ENCODE measurements at regions not wholly inside any gene's neighbourhood (a gene's known extent, or its start where the extent isn't known, plus 50 kb on each side); places are given as distances from the start of the nearest gene placed in this dataset.
"Not testable (repeated sequence)": the region's sequence is repeated elsewhere in the genome, so short reads cannot be mapped to it uniquely, and the experiment has no call there.

DNA sequence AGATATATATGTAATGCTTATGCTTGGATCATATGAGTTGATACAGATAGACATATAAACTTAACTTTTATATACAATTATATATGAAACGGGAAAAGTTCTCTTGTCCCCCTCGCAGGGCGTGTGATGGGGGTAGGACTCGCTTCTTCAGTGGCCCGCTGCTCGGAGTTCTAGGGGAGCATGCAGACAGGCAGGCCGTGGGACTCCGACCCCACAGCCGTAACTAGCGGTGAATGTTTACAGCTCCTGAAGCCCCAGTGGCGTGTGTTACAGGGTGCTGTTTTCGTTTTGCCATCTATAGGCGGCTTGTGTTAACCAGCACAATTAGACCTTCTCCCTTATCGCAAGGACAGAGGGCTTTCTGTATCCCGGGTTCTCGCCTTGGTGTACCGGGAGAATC, 1899.8 kb downstream of the PCDH9 start:
- H3K9me3 ChIP-seq (ENCODE audit: control insufficient read depth, low read length): no peaks in the 10 kb centered on the region
- no peak for DNase-seq
- H3K36me3 ChIP-seq (ENCODE audit: control insufficient read depth, insufficient read depth, low read length): no peaks in the 10 kb centered on the region
- H3K4me3 ChIP-seq (ENCODE audit: insufficient read depth, low read depth, low read length, poor library complexity, severe bottlenecking): no peak overlapping the region
- no peaks in the 10 kb centered on the region for H3K4me1 ChIP-seq (ENCODE audit: control insufficient read depth, insufficient read depth, low read length, poor library complexity, severe bottlenecking)
- H3K27ac ChIP-seq (ENCODE audit: insufficient read depth, low read length, poor library complexity, severe bottlenecking): no peak overlapping the region
- H3K27me3 ChIP-seq (replicated peaks; ENCODE audit: control insufficient read depth, insufficient read depth, low read length, poor library complexity, severe bottlenecking): no peaks in the 10 kb centered on the region

DNA sequence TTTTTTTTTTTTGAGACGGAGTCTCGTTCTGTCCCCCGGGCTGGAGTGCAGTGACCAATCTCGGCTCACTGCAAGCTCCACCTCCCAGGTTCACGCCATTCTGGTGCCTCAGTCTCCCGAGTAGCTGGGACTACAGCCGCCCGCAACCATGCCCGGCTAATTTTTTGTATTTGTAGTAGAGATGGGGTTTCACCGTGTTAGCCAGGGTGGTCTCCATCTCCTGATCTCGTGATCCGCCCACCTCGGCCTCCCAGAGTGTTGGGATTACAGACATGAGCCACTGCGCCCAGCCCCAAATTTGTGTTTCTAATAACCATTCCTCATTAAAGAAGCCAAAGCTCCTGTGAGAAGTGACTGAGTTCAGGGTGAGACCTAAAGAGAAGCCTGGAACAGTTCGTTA, 1906.9 kb downstream of the PCDH9 start:
- H3K27ac ChIP-seq (ENCODE audit: insufficient read depth, low read length, poor library complexity, severe bottlenecking); H3K27me3 ChIP-seq (replicated peaks; ENCODE audit: control insufficient read depth, insufficient read depth, low read length, poor library complexity, severe bottlenecking); H3K4me3 ChIP-seq (ENCODE audit: insufficient read depth, low read depth, low read length, poor library complexity, severe bottlenecking); H3K4me1 ChIP-seq (ENCODE audit: control insufficient read depth, insufficient read depth, low read length, poor library complexity, severe bottlenecking); H3K36me3 ChIP-seq (ENCODE audit: control insufficient read depth, insufficient read depth, low read length); H3K9me3 ChIP-seq (ENCODE audit: control insufficient read depth, low read length); DNase-seq: not testable (repeated sequence)

DNA sequence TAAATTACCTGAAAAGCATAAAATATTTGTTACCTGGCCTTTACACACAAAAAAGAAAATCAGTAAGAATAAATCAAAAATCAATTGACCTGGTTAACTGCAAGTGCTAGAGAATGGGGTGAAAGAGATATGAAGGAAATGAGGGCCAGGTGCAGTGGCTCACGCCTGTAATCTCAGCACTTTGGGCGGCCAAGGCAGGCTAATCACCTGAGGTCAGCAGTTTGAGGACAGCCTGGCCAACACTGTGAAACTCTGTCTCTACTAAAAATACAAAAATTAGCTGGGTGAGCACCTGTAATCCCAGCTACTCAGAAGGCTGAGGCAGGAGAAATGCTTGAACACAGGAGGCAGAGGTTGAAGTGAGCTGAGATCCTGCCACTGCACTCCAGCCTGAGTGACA, 1908.7 kb downstream of the PCDH9 start:
- H3K9me3 ChIP-seq (ENCODE audit: control insufficient read depth, low read length); H3K27me3 ChIP-seq (replicated peaks; ENCODE audit: control insufficient read depth, insufficient read depth, low read length, poor library complexity, severe bottlenecking); H3K27ac ChIP-seq (ENCODE audit: insufficient read depth, low read length, poor library complexity, severe bottlenecking); H3K4me1 ChIP-seq (ENCODE audit: control insufficient read depth, insufficient read depth, low read length, poor library complexity, severe bottlenecking); H3K36me3 ChIP-seq (ENCODE audit: control insufficient read depth, insufficient read depth, low read length); H3K4me3 ChIP-seq (ENCODE audit: insufficient read depth, low read depth, low read length, poor library complexity, severe bottlenecking); DNase-seq: not testable (repeated sequence)

DNA sequence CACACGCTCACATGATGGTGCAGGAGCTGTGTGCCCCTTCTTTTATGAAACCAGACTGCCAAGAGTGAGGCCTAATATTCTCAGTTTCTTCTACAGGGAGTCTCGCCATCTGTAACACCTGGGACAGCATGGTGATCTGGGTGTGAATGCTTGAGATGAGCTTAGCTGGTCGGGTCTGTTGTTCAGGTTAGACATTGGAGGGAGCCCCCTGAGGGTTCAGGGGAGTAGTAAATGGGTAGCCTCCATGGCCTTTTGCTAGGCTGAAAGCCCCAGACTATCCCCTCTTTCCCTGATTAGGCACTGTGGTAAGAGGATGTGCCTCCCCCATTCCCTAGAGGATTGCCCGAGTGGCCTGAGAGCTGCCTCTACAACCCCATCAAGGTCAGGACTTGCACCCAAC, 1916.1 kb downstream of the PCDH9 start:
- DNase-seq: no peak
- H3K4me3 ChIP-seq (ENCODE audit: insufficient read depth, low read depth, low read length, poor library complexity, severe bottlenecking): no peak overlapping the region
- no peaks in the 10 kb centered on the region for H3K4me1 ChIP-seq (ENCODE audit: control insufficient read depth, insufficient read depth, low read length, poor library complexity, severe bottlenecking)
- no peaks in the 10 kb centered on the region for H3K27me3 ChIP-seq (replicated peaks; ENCODE audit: control insufficient read depth, insufficient read depth, low read length, poor library complexity, severe bottlenecking)
- no peak overlapping the region for H3K27ac ChIP-seq (ENCODE audit: insufficient read depth, low read length, poor library complexity, severe bottlenecking)
- H3K36me3 ChIP-seq (ENCODE audit: control insufficient read depth, insufficient read depth, low read length): no peaks in the 10 kb centered on the region
- H3K9me3 ChIP-seq (ENCODE audit: control insufficient read depth, low read length): no peaks in the 10 kb centered on the region

DNA sequence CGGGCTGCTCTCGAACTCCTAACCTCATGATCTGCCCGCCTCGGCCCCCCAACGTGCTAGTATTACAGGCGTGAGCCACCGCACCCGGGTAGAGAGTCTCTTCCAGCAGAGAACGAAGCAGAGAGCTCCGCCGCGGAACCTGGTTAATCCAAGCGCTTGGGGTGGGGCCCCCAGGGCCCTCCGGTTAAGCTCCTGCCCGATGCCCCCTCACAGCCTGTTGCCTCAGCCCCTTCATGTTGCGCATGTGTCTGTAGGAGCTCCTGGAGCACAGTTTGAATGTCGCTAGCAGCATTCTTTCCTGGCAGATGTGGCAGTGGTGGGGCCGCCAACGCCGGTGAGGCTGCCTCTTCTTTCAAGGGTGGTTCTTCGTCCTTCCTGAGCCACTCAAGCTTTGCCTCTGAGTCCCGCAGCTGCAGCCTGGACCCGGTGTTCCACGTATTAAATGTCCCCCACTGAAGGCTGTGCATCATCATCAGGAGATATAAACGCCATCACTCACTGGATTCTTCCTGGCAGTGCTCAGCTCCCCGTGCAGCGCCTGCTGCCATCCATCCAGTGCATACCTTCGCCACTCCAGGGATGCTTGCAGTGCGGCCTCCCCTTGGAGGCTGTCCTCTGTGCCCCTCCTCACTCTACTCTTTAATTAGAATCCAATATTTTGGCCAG, 1919.3 kb downstream of the PCDH9 start:
- Histone ChIP-seq H3K4me3 (ENCODE audit: insufficient read depth, low read depth, low read length, poor library complexity, severe bottlenecking) (no peak overlapping the region), H3K4me1 (ENCODE audit: control insufficient read depth, insufficient read depth, low read length, poor library complexity, severe bottlenecking) (no peaks in the 10 kb centered on the region), H3K36me3 (ENCODE audit: control insufficient read depth, insufficient read depth, low read length) (no peaks in the 10 kb centered on the region), H3K9me3 (ENCODE audit: control insufficient read depth, low read length) (no peaks in the 10 kb centered on the region), H3K27ac (ENCODE audit: insufficient read depth, low read length, poor library complexity, severe bottlenecking) (no peak overlapping the region), H3K27me3 (replicated peaks; ENCODE audit: control insufficient read depth, insufficient read depth, low read length, poor library complexity, severe bottlenecking) (no peaks in the 10 kb centered on the region)
- DNase-seq: no peak

DNA sequence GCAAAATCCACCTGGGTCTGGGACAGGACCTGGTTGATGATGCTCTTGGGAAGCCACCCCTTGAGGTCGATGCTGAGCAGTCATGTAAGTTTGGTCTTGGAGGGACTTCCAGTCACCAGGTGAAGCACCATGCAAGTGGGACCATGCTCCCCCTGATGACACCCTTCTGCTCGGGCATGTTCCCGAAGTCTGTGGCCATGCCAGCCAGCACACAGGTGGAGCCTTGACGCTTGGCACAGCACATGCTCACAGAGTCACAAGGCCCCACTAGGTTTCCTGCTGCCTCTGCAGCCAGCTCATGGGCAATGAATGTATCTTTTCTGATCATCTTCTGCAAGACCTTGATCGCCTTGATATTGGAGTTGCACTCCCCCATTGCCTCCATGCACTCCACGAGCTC, 1920.2 kb downstream of the PCDH9 start:
- no peak overlapping the region for H3K4me3 ChIP-seq (ENCODE audit: insufficient read depth, low read depth, low read length, poor library complexity, severe bottlenecking)
- no peaks in the 10 kb centered on the region for H3K36me3 ChIP-seq (ENCODE audit: control insufficient read depth, insufficient read depth, low read length)
- H3K9me3 ChIP-seq (ENCODE audit: control insufficient read depth, low read length): no peaks in the 10 kb centered on the region
- H3K4me1 ChIP-seq (ENCODE audit: control insufficient read depth, insufficient read depth, low read length, poor library complexity, severe bottlenecking): no peaks in the 10 kb centered on the region
- no peak overlapping the region for H3K27ac ChIP-seq (ENCODE audit: insufficient read depth, low read length, poor library complexity, severe bottlenecking)
- no peak for DNase-seq
- no peaks in the 10 kb centered on the region for H3K27me3 ChIP-seq (replicated peaks; ENCODE audit: control insufficient read depth, insufficient read depth, low read length, poor library complexity, severe bottlenecking)

DNA sequence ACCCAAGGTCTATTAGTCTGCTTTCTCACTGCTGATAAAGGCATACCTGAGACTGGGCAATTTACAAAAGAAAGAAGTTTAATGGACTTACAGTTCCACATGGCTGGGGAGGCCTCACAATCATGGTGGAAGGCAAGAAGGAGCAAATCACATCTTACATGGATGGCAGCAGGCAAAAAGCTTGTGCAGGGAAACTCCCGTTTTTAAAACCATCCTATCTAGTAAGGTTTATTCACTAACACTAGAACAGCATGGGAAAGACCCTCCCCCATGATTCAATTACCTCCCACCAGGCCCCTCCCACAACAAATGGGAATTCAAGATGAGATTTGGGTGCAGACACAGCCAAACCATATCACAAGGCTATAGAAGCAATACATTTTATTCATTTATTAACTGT, 1921.4 kb downstream of the PCDH9 start:
- not testable (repeated sequence) for H3K27me3 ChIP-seq (replicated peaks; ENCODE audit: control insufficient read depth, insufficient read depth, low read length, poor library complexity, severe bottlenecking); H3K9me3 ChIP-seq (ENCODE audit: control insufficient read depth, low read length); DNase-seq; H3K4me3 ChIP-seq (ENCODE audit: insufficient read depth, low read depth, low read length, poor library complexity, severe bottlenecking); H3K4me1 ChIP-seq (ENCODE audit: control insufficient read depth, insufficient read depth, low read length, poor library complexity, severe bottlenecking); H3K27ac ChIP-seq (ENCODE audit: insufficient read depth, low read length, poor library complexity, severe bottlenecking); H3K36me3 ChIP-seq (ENCODE audit: control insufficient read depth, insufficient read depth, low read length)

DNA sequence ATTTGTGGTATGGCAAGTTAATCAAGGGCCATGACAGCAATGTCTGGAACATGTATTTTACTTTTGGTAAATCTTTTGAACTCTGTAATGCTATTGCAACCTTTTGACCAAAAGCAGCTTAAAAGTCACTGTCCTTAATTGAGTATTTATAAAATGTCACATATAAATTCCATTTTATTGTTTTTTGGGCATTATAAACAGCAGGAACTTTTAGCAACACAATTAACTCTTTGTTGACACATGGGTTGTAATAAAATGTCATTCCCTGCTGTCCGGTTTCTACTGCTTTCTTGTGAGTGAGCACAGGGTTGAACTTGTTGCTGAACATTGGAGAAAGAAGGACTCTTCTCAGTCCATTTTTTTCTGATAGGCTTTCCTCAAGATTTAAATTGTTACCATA, 1923.1 kb downstream of the PCDH9 start:
- Histone ChIP-seq H3K4me3 (ENCODE audit: insufficient read depth, low read depth, low read length, poor library complexity, severe bottlenecking) (no peak overlapping the region), H3K27ac (ENCODE audit: insufficient read depth, low read length, poor library complexity, severe bottlenecking) (no peak overlapping the region), H3K27me3 (replicated peaks; ENCODE audit: control insufficient read depth, insufficient read depth, low read length, poor library complexity, severe bottlenecking) (no peaks in the 10 kb centered on the region), H3K9me3 (ENCODE audit: control insufficient read depth, low read length) (no peaks in the 10 kb centered on the region), H3K4me1 (ENCODE audit: control insufficient read depth, insufficient read depth, low read length, poor library complexity, severe bottlenecking) (no peaks in the 10 kb centered on the region), H3K36me3 (ENCODE audit: control insufficient read depth, insufficient read depth, low read length) (no peaks in the 10 kb centered on the region)
- DNase-seq: no peak

DNA sequence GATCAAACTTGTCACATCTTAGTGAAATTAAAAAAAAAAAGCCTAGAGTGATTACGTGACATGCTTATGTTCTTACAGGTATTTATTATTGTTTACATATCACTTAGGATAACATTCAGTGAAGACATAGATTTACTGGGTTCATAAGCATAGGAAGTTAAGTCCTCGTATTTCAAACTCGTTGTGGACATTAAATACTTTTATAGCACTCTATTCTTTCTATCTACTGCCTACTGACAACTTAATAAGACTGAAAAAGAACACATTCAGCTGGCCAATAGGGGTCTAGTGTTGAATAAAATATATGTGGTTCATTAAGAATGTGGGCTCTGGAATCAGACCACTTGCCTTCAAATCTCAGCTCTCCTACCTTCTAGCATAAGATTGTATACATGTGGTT, 1927.4 kb downstream of the PCDH9 start:
- no peak overlapping the region for H3K4me3 ChIP-seq (ENCODE audit: insufficient read depth, low read depth, low read length, poor library complexity, severe bottlenecking)
- no peaks in the 10 kb centered on the region for H3K4me1 ChIP-seq (ENCODE audit: control insufficient read depth, insufficient read depth, low read length, poor library complexity, severe bottlenecking)
- no peak overlapping the region for H3K27ac ChIP-seq (ENCODE audit: insufficient read depth, low read length, poor library complexity, severe bottlenecking)
- no peaks in the 10 kb centered on the region for H3K27me3 ChIP-seq (replicated peaks; ENCODE audit: control insufficient read depth, insufficient read depth, low read length, poor library complexity, severe bottlenecking)
- no peaks in the 10 kb centered on the region for H3K9me3 ChIP-seq (ENCODE audit: control insufficient read depth, low read length)
- H3K36me3 ChIP-seq (ENCODE audit: control insufficient read depth, insufficient read depth, low read length): no peaks in the 10 kb centered on the region
- DNase-seq: no peak

DNA sequence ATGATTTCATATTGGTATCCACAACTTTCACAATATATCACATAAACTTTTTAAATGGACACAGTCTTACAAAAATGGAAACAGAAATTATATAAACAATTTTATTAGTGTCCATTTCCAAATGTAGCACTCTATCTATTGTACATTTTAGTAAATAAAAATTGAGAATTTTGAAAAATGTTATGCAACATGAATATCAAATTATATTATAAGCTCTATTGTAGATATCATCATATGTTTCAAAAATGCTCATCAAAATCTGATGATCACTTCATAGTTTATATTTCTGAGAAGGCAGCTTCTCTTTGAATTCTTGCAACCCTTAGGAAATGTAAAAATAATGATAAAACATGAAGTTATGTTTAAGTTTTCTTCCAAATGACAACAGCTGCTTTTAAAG, 1928.6 kb downstream of the PCDH9 start:
- H3K4me3 ChIP-seq (ENCODE audit: insufficient read depth, low read depth, low read length, poor library complexity, severe bottlenecking): no peak overlapping the region
- no peak overlapping the region for H3K27ac ChIP-seq (ENCODE audit: insufficient read depth, low read length, poor library complexity, severe bottlenecking)
- no peaks in the 10 kb centered on the region for H3K9me3 ChIP-seq (ENCODE audit: control insufficient read depth, low read length)
- no peak for DNase-seq
- no peaks in the 10 kb centered on the region for H3K27me3 ChIP-seq (replicated peaks; ENCODE audit: control insufficient read depth, insufficient read depth, low read length, poor library complexity, severe bottlenecking)
- H3K4me1 ChIP-seq (ENCODE audit: control insufficient read depth, insufficient read depth, low read length, poor library complexity, severe bottlenecking): no peaks in the 10 kb centered on the region
- no peaks in the 10 kb centered on the region for H3K36me3 ChIP-seq (ENCODE audit: control insufficient read depth, insufficient read depth, low read length)

DNA sequence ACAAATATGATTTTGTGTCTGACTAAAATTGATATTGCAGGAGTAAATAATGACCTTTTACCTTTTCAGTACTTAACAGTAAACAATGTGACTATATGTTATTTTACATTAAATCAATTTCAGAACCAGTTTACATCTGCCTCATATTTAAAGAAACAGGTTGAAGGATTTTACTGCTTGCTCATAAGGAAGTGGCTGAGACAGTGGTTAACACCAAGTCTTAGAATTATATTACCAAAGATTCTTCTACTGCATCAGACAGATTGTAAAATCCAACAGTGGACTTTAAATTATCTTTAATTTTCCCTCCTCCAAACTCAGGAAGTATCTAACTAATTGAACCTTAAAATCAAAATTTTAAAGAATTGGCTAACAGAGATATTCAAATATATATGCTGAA, 1929.9 kb downstream of the PCDH9 start:
- Histone ChIP-seq H3K4me1 (ENCODE audit: control insufficient read depth, insufficient read depth, low read length, poor library complexity, severe bottlenecking) (no peaks in the 10 kb centered on the region), H3K4me3 (ENCODE audit: insufficient read depth, low read depth, low read length, poor library complexity, severe bottlenecking) (no peak overlapping the region), H3K9me3 (ENCODE audit: control insufficient read depth, low read length) (no peaks in the 10 kb centered on the region), H3K36me3 (ENCODE audit: control insufficient read depth, insufficient read depth, low read length) (no peaks in the 10 kb centered on the region), H3K27ac (ENCODE audit: insufficient read depth, low read length, poor library complexity, severe bottlenecking) (no peak overlapping the region), H3K27me3 (replicated peaks; ENCODE audit: control insufficient read depth, insufficient read depth, low read length, poor library complexity, severe bottlenecking) (no peaks in the 10 kb centered on the region)
- no peak for DNase-seq

All from effector memory CD4-positive, alpha-beta T cell (primary cell).